HG03460 (cell line): ENCODE measurements at regions not wholly inside any gene's neighbourhood (a gene's known extent, or its start where the extent isn't known, plus 50 kb on each side); places are given as distances from the start of the nearest gene placed in this dataset.

ENCODE experiments used
- ATAC-seq: cut with Tn5 transposase; IDR thresholded peaks from one replicate; pipeline ENCODE4 v1.9.1; 2021; ENCODE audit not compliant: unreplicated experiment

- no peak for ATAC-seq
These were observed 976.9 kb upstream of the MBL2 start for GRCh38 chr10:53749439-53749838.

GRCh38 chr10:53748319-53748718, 975.7 kb upstream of the MBL2 start:
- no peak for ATAC-seq

- ATAC-seq = no peak
These were observed 972.2 kb upstream of the MBL2 start for GRCh38 chr10:53744746-53745145.

- ATAC-seq = no peak
These were observed 971.6 kb upstream of the MBL2 start for GRCh38 chr10:53744176-53744575.

- ATAC-seq = no peak
These were observed 964.5 kb upstream of the MBL2 start for GRCh38 chr10:53737132-53737531.

- no peak for ATAC-seq
These were observed 954.3 kb upstream of the MBL2 start for GRCh38 chr10:53726921-53727320.

GRCh38 chr10:53724581-53724980, 952.0 kb upstream of the MBL2 start:
- ATAC-seq = no peak

- no peak for ATAC-seq
These were observed 947.1 kb upstream of the MBL2 start for GRCh38 chr10:53719658-53720057.

- no peak for ATAC-seq
These were observed 943.6 kb upstream of the MBL2 start for GRCh38 chr10:53716156-53716555.

- ATAC-seq = no peak
These were observed 940.8 kb upstream of the MBL2 start for GRCh38 chr10:53713431-53713830.

- no peak for ATAC-seq
These were observed 929.9 kb upstream of the MBL2 start for GRCh38 chr10:53702489-53702888.

- no peak for ATAC-seq
These were observed 928.6 kb upstream of the MBL2 start for GRCh38 chr10:53701213-53701612.

GRCh38 chr10:53700278-53700677, 927.7 kb upstream of the MBL2 start:
- ATAC-seq = no peak

- ATAC-seq = no peak
These were observed 927.1 kb upstream of the MBL2 start for GRCh38 chr10:53699684-53700083.

GRCh38 chr10:53699231-53699630, 926.6 kb upstream of the MBL2 start:
- no peak for ATAC-seq

GRCh38 chr10:53697038-53697437, 924.5 kb upstream of the MBL2 start:
- ATAC-seq = no peak

GRCh38 chr10:53690524-53691240, 918.1 kb upstream of the MBL2 start:
- no peak for ATAC-seq

GRCh38 chr10:53687800-53688199, 915.2 kb upstream of the MBL2 start:
- no peak for ATAC-seq

- ATAC-seq = no peak
These were observed 910.3 kb upstream of the MBL2 start for GRCh38 chr10:53682885-53683284.

- no peak for ATAC-seq
These were observed 909.9 kb upstream of the MBL2 start for GRCh38 chr10:53682458-53682857.

GRCh38 chr10:53679666-53680065, 907.1 kb upstream of the MBL2 start:
- ATAC-seq = no peak

GRCh38 chr10:53675177-53675576, 902.6 kb upstream of the MBL2 start:
- ATAC-seq = no peak

GRCh38 chr10:53667063-53667462, 894.5 kb upstream of the MBL2 start:
- ATAC-seq = no peak
